ENCODE measurements at regions not wholly inside any gene's neighbourhood (a gene's known extent, or its start where the extent isn't known, plus 50 kb on each side); places are given as distances from the start of the nearest gene placed in this dataset.
"Not testable (repeated sequence)": the region's sequence is repeated elsewhere in the genome, so short reads cannot be mapped to it uniquely, and the experiment has no call there.

GRCh38 chr3:75126556-75126955 lies 512.1 kb upstream of the CNTN3 start:
- no peak for DNase-seq (ENCODE audit: low read depth)

DNA sequence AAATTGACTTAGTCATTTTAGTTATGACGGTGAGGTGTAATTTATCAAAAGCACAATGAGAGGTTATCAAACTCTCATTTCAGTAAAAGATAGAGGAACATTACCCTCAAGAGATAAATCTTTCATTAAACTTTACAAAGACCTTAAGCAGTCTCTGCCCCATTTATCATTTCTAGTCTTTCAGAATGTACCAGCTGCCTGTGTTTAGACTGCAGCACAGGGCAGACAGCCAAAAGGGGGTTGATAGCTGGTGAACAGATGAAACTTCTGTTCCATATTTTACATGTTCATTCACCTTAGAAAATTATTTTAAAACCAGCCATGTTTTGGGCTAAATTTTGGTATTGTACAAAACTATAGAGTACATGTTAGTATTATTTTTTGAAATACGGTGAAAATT lies 514.6 kb upstream of the CNTN3 start:
- no peak for DNase-seq (ENCODE audit: low read depth)

DNA sequence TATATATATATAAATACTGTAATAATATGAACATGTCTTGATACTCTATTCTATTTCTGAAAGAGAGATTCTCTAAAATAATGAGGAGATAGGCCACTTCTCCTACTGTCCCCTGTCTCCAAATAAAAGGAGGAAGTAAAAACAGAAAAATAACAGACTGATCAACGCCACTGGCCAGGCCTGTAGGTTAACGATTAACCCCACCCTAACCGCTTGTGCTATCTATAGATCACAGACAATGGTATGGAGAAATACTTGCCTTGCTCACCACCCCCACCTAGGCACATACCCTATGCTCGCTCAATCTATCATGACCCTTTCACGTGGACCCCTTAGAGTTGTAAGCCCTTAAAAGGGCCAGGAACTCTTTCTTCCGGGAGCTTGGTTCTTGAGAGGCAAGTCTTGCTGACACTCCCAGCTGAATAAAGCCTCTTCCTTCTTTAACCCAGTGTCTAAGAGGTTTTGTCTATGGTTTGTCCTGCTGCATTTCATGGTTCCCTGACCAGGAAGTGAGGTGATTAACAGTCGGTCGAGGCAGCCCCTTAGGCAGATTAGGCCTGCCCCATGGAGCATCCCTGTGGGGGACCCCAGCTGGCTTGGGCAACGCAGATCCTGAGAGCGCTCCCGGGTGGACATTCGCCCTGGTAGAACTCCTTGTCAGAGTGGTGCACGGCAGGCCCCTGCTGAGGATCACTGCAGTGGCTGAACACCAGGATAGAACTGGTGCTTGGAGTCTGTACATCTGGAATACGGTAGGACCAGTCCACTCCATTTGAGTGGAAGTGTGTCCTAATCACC lies 521.8 kb upstream of the CNTN3 start:
- DNase-seq (ENCODE audit: low read depth) = no peak

DNA sequence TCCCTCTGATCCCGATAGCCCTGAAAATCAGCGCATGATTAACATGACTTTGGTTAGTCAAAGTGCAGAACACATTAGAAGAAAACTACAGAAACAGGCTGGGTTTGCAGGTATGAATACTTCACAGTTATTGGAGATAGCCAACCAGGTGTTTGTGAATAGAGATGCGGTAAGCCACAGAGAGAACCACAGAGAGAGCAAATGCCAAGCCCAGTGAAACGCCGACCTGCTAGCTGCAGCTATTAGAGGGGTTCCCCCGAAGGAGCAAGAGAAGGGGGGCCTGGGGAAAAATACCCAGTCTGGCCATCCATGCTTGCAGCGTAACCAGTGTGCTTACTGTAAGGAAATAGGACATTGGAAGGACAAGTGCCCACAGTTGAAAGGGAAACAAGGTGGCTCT lies 523.9 kb upstream of the CNTN3 start:
- DNase-seq (ENCODE audit: low read depth) = no peak

DNA sequence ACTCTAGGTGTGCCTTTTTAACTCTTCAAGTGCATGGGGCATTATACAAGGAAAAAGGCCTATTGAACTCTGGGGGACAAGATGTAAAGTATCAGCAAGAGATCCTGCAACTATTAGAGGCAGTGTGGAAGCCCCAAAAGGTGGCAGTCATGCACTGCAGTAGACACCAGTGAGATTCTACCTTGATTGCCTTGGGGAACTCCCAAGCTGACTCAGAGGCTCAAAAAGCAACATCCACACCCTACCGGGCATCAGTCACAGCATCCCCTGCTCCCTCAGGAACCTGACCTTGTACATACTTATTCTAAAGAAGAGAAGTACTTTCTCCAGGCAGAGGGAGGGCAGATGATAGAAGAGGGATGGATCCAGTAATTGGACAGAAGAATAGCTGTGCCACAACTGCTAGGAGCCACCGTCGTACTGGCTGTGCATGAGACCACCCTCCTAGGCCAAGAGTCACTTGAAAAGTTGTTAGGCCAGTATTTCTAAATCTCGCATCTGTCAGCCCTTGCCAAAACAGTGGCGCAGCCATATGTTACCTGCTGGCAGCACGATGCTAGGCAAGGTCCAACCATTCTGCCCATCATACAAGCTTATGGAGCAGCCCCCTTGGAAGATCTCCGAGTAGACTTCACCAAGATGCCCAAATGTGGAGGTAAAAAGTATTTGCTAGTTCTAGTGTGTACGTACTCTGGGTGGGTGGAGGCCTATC lies 523.1 kb upstream of the FRG2C start:
- no peak for DNase-seq (ENCODE audit: low read depth)

DNA sequence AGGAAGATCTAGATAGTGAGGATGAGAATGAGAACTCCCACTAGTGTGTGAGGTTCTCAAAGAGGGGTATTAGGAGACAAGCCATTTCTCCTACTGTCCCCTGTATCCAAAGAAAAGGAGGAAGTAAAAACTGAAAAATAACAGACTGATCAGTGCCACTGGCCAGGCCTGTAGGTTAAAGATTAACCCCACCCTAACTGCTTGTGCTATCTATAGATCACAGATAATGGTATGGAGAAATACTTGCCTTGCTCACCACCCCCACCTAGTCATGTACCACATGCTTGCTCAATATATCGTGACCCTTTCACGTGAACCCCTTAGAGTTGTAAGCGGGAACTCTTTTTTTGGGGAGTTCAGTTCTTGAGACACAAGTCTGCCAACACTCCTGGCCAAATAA lies 519.7 kb upstream of the FRG2C start:
- DNase-seq (ENCODE audit: low read depth) = no peak

- DNase-seq (ENCODE audit: low read depth) = no peak
These were observed 492.4 kb upstream of the FRG2C start for GRCh38 chr3:75171630-75172230.

- no peak for DNase-seq (ENCODE audit: low read depth)
These were observed 487.2 kb upstream of the FRG2C start for GRCh38 chr3:75176937-75177336.

DNA sequence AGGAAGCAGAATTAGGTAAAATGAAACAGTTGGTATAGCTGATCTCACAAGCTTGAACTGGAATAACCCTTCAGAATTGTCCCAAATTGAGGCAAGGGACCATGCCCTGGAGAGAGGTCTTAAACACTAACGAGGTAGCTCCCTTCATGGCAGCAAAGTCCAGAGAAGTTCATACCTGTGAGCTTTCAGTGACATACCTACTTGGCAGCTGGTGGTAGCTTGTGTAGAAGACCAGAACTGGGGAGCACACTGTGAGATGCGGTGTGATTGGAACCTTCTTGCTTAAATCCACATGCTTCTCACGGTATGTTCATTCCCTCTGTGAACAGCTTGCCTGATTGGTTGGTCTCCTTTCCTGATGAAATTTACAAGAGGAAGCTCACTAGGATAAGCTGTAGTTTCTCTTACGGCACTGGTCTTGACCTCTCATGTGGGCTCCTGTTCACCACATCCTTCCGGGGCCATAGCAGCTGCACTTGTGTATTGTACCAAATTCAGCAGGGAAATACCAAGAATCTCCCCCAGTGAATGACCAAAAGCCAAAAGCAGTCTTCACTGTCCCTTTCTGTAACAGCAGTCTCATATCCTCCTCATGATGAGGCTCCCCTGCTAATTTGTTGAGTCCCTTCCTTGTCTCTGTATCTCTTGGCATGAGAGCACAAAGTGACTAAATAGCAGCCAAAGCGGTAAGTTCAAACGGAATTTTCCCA lies 483.7 kb upstream of the FRG2C start:
- no peak for DNase-seq (ENCODE audit: low read depth)

DNA sequence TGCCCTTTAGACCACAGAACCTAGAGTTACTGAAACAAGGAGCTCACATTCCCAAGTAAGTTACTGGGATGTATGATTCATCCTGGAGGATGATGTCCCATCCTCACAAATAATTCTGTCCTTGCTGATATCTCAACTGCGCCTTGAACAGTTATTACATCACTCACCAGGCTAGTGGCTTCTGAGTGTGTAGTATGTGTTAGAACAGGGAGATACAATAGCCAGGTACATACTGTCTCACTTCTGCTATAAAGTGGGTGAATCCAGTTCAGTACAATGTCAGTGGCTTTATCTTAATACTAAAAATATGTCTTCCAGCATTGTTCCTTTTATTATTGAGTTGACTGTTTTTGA lies 483.2 kb upstream of the FRG2C start:
- no peak for DNase-seq (ENCODE audit: low read depth)

DNA sequence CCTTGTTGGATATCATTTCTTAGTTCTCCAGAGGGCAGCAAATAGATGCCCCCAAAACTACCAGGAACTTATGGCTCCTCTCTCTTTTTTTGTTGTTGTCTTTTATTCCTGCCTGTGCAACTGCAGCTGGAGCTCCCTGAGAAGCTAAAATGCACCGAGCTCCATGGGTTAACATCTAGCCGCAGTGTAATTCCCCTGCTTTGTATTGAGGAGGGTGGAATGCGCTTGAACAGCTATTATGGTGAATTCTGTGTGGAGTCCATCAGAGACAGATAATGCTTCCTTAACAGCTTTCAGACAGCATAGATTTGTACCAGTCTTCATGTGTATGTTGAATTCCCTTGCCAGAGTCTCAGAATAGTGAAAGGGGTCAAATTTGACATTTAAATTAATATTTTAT lies 475.2 kb upstream of the FRG2C start:
- no peak for DNase-seq (ENCODE audit: low read depth)

DNA sequence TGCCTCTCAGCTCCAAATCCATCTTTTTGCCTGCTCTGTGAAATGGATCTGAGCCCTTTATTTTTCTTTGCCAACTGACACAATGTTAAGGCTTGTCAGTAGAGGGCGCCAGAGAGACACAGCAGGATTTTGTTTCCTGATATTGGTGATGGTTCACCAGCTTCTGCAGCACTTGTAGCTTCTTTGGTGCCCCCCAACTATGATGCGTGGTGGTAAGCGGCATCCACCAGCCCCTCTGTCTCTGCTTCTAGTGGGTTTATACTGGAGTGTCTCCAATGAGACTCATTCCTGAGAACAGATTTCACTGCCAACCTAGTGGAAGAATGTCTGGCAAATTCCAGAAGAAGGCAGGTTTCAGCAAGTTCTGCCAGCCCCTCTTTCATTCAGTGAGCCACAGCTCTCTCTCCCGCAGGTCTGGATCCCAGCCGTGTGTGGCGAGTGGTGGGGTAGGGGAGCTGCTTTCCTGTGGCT lies 471.9 kb upstream of the FRG2C start:
- DNase-seq (ENCODE audit: low read depth) = no peak

GRCh38 chr3:75193797-75194196 lies 470.3 kb upstream of the FRG2C start:
- DNase-seq (ENCODE audit: low read depth) = no peak

DNA sequence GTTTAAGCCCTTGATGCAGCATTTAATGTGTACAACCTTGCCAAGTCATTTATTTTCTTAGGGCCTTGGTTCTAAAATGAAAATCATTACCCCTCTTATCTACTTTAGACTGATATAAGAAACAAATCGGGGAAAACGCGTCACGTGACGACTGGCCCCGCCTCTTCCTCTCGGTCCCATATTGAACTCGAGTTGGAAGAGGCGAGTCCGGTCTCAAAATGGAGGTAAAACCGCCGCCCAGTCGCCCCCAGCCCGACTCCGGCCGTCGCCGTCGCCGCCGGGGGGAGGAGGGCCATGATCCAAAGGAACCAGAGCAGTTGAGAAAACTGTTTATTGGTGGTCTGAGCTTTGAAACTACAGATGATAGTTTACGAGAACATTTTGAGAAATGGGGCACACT lies 449.8 kb upstream of the FRG2C start:
- DNase-seq (ENCODE audit: low read depth) = not testable (repeated sequence)

- DNase-seq (ENCODE audit: low read depth) = no peak
These were observed 445.6 kb upstream of the FRG2C start for GRCh38 chr3:75218577-75218976.

- no peak for DNase-seq (ENCODE audit: low read depth)
These were observed 443.2 kb upstream of the FRG2C start for GRCh38 chr3:75220932-75221331.

- DNase-seq (ENCODE audit: low read depth) = no peak
These were observed 439.7 kb upstream of the FRG2C start for GRCh38 chr3:75224412-75224811.

GRCh38 chr3:75232216-75232615 lies 431.9 kb upstream of the FRG2C start:
- no peak for DNase-seq (ENCODE audit: low read depth)

DNA sequence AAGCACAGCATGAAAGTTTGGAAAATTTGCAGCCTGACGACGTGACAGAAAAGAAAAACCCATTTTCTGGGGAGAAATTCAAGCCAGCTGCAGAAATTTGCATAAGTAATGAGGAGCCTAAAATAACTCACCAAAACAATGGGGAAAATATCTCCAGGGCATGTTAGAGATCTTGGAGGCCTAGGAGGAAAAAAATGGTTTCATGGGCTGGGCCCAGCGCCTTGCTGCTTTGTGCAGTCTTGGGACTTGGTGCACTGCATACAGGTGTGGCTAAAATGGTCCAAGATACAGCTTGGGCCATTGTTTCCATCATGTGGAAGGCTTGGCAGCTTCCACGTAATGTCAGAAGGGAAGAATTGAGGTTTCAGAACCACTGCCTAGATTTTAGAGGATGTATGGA lies 428.5 kb upstream of the FRG2C start:
- no peak for DNase-seq (ENCODE audit: low read depth)

DNA sequence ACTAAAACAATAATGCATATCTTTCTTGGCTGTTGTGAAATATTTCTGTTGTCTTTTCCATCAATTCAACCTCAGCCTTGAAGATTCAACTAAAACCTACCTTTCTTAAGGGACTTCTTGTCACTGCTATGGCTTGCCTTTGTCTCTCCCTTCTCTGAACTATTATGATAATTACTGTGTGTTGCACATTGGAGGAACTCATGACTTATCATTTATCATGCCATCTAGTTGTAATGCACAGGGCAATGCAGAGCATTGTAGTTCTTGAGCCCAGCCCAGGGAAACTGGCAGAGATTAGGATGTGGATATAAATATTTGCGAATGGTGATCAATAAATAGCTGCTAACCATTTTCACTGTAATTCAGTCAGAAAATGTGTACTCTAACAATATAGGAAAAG lies 427.1 kb upstream of the FRG2C start:
- DNase-seq (ENCODE audit: low read depth) = no peak

DNA sequence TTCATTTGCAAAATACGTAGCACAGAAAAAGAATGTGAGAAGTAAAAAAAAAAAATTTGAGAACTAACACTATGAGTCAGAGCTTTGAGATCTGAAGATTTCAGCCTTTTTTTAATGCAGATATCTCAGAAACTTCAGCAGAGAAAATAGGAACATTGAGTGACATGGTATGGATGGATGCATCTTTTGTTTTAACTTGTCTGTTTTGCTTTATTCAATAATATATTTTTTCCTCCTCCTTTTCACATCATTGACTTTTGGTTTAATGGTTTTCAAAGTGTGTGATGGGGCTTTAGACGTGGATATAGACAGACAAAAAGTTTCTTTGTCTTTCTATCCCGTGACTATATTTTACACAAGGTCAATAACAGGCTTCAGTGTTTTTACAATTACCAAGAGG lies 426.7 kb upstream of the FRG2C start:
- no peak for DNase-seq (ENCODE audit: low read depth)

DNA sequence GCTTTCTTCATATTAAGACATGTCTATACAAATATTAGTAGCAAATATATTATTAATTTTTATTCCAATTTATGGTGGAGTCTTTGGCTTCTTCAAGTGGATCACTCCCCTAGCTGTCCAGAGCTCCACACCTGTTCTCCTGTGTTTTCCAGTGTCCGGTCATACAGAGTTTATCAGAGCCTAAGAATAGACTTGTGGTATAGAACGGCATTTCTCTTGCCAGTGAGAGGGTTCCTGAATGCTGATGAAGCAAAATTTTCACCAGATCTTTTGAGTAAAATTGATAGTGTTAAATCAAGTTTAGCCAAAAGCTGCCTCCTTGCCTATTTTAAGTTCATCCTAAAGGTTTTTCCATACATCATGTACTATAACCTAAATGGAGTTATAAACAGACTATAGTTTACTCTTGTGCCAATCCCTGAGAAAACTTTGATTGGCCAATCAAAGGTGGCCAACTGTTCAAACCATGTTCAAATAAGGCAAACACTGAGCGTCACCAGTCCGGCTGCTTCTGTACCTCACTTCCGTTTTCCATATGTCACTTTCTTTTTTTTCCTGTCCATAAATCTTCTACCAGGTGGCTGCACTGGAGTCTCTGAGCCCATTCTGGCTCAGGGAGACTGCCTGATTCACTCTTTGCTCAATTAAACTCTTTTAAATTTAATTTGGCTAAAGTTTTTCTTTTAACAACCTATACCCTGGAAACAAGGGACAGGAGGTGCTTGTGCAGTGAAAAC lies 422.7 kb upstream of the FRG2C start:
- DNase-seq (ENCODE audit: low read depth) = not testable (repeated sequence)
